Transverse colon (tissue), 4 donors: ENCODE measurements at regions not wholly inside any gene's neighbourhood (a gene's known extent, or its start where the extent isn't known, plus 50 kb on each side); places are given as distances from the start of the nearest gene placed in this dataset.

Experiments used
- DNase-seq: peaks from one replicate; pipeline ENCODE4 v3.0.0-alpha.2; 2019
- H3K27ac ChIP-seq, 4 donors: fragments of 200-600 bp; sonication (generic); 2 replicates each; pipeline ENCODE4 v1.5.1; 2016 to 2018; ENCODE audit warnings: inconsistent platforms in 4 of 4
- H3K27me3 ChIP-seq: fragments of 200-600 bp; sonication (generic); 2 replicates; pipeline ENCODE4 v1.5.1; 2017; ENCODE audit warnings: inconsistent platforms
- H3K36me3 ChIP-seq, 4 donors: fragments of 200-600 bp; sonication (generic); 2 replicates each; pipeline ENCODE4 v1.5.1; 2017 to 2019; ENCODE audit warnings: inconsistent platforms in 4 of 4
- H3K4me1 ChIP-seq, 4 donors: fragments of 200-600 bp; sonication (generic); 2 replicates each; pipeline ENCODE4 v1.5.1; 2017 to 2020; ENCODE audit warnings: inconsistent platforms in 4 of 4
- H3K4me3 ChIP-seq, 4 donors: fragments of 200-600 bp; sonication (generic); 1 replicate in 1 of 4; 2 replicates in 3 of 4; pipeline versions ENCODE4 v1.5.1 to v1.6.1; 2017 to 2019; ENCODE audit warnings: inconsistent platforms in 4 of 4
- H3K9me3 ChIP-seq, 2 donors: fragments of 200-600 bp; sonication (generic); 2 replicates each; pipeline ENCODE4 v1.5.1; 2017 to 2019; ENCODE audit warnings: inconsistent platforms in 2 of 2
- EP300 ChIP-seq: sonication (generic); formaldehyde crosslinking; IDR thresholded peaks from one replicate; pipeline ENCODE4 v1.6.1; 2017; ENCODE audit warnings: antibody characterized with exemption, low read depth
- POLR2A ChIP-seq: fragments of 450-650 bp; IDR thresholded peaks from one replicate; pipeline ENCODE4 v1.6.1; 2016; ENCODE audit warnings: antibody characterized with exemption, mild to moderate bottlenecking, moderate library complexity
- POLR2AphosphoS5 ChIP-seq, 3 donors: sonication (generic); formaldehyde crosslinking; IDR thresholded peaks; one replicate each; pipeline ENCODE4 v1.6.1; 2016; ENCODE audit warnings: antibody characterized with exemption in 3 of 3
- WGBS, 2 donors: methylation state at CpG; one replicate each; pipeline ENCODE4 v1.1.5; 2018; ENCODE audit warnings: low coverage in 1 of 2; 5-methylcytosine and 5-hydroxymethylcytosine counted together
- in situ Hi-C, 4 donors: fragments of 200-750 bp; cut with MboI; loops; one replicate each; pipeline versions ENCODE4 v1.15.0 to v1.15.1; 2017; ENCODE audit warnings: low sequenced_read_pairs in 3 of 4, low pct_ligation_motif_present in 1 of 4, low pct_unique_long_range_greater_than_20kb in 1 of 4
- intact Hi-C: fragments of 100-400 bp; cut with DNase I; formaldehyde crosslinking; loops from one replicate; pipeline ENCODE4 v1.15.1; 2023; ENCODE audit warnings: low total_unique reads
- TF ChIP-seq, protein P1 (sequence below), 5 experiments: fragments of 200-600 bp in 3 of 5; fragments of 450-650 bp in 2 of 5; sonication (generic) in 3 of 5; IDR thresholded peaks; 1 replicate in 2 of 5; 2 replicates in 3 of 5; pipeline ENCODE4 v1.5.1; 2016 to 2017; ENCODE audit warnings: antibody characterized with exemption in 5 of 5, inconsistent platforms in 3 of 5, mild to moderate bottlenecking in 2 of 5, moderate library complexity in 1 of 5

DNA sequence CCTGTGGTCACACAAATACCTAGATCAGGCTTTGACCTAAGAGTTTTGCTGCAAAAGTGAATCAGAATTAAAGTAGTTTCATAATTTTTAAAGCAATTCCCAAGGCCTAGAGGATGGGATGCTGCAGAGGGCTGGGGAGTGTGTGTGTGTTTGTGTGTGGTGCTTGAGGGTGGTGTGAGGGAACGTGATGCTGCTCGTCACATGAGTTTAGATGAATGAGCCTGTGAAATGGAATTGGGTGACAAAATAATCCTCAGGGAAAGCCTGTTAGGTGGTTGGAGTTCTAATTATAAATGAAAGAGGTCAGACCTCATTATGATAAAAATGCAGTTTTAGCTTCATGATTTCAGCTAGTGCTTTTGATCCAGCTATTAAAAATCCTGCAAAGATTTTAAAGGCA is 87.5 kb upstream of the TMEM170B start:
- no peaks in the 10 kb centered on the region for H3K36me3 ChIP-seq
- no peaks in the 10 kb centered on the region for H3K9me3 ChIP-seq
- no peaks in the 10 kb centered on the region for H3K27me3 ChIP-seq
- intact Hi-C loops (no loop called here), in situ Hi-C loops (no loop called here)
- no peak overlapping the region for H3K4me3 ChIP-seq
- no peak for DNase-seq
- TF ChIP-seq EP300: no peak
- TF ChIP-seq, protein P1, sequence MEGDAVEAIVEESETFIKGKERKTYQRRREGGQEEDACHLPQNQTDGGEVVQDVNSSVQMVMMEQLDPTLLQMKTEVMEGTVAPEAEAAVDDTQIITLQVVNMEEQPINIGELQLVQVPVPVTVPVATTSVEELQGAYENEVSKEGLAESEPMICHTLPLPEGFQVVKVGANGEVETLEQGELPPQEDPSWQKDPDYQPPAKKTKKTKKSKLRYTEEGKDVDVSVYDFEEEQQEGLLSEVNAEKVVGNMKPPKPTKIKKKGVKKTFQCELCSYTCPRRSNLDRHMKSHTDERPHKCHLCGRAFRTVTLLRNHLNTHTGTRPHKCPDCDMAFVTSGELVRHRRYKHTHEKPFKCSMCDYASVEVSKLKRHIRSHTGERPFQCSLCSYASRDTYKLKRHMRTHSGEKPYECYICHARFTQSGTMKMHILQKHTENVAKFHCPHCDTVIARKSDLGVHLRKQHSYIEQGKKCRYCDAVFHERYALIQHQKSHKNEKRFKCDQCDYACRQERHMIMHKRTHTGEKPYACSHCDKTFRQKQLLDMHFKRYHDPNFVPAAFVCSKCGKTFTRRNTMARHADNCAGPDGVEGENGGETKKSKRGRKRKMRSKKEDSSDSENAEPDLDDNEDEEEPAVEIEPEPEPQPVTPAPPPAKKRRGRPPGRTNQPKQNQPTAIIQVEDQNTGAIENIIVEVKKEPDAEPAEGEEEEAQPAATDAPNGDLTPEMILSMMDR (IDR thresholded peaks at IDR 0.05): no peak
- no peak for TF ChIP-seq POLR2A
- TF ChIP-seq POLR2AphosphoS5 (IDR thresholded peaks at IDR 0.05): no peak
- H3K27ac ChIP-seq: no peak overlapping the region
- H3K4me1 ChIP-seq: no peaks in the 10 kb centered on the region
- 45% methylated on average over 2 of the region's 2 CpGs; no CpG with 5 or more reads in 1 of the 2 donors for WGBS, 2 donors

DNA sequence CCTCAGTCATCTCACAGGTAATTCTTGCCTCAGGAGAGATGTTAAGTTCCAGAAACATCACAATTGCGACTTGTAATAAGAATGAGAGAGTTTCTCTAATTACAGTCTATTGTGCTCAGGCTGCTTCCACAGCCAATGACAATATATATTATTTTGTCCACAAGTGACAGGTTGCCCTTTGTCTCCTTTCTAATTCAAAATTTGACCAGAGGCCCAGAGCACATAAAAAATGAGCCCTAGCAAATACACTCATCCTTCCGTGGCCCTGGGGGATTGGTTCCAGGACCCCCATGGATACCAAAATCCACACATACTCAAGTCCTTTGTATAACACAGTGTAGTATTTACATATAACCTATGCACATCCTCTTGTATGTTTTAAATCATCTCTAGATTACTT is 88.1 kb upstream of the TMEM170B start:
- 85 to 88% methylated on average over 2 of the region's 2 CpGs for WGBS, 2 donors
- in situ Hi-C loops: no loop called here
- no peak for TF ChIP-seq EP300
- no peak for TF ChIP-seq POLR2A
- TF ChIP-seq, protein P1 (IDR thresholded peaks at IDR 0.05): no peak
- no peak for TF ChIP-seq POLR2AphosphoS5 (IDR thresholded peaks at IDR 0.05)

DNA sequence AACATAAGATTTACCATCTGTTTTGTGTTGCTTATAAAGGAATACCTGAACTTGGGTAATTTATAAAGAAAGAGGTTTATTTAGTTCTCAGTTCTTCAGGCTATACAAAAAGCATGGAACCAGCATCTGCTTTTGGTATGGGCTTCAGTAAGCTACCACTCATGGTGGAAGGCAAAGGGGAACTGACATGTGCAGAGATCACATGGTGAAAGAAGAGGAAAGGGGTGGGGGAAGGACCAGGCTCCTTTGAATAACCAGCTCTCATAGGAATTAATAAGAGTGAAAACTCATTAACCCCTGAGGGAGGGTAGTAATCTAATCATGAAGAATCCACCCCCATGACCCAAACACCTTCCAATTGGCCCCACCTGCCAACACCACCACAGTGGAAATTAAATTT is 89.5 kb upstream of the TMEM170B start:
- in situ Hi-C loops: no loop called here

More for the DNA sequence above, 88.1 kb upstream of the TMEM170B start:
- Histone ChIP-seq H3K9me3 (no peaks in the 10 kb centered on the region), H3K27ac (no peak overlapping the region), H3K36me3 (no peaks in the 10 kb centered on the region), H3K4me3 (no peak overlapping the region), H3K27me3 (no peaks in the 10 kb centered on the region), H3K4me1 (no peaks in the 10 kb centered on the region)
- intact Hi-C loops: no loop called here
- no peak for DNase-seq

DNA sequence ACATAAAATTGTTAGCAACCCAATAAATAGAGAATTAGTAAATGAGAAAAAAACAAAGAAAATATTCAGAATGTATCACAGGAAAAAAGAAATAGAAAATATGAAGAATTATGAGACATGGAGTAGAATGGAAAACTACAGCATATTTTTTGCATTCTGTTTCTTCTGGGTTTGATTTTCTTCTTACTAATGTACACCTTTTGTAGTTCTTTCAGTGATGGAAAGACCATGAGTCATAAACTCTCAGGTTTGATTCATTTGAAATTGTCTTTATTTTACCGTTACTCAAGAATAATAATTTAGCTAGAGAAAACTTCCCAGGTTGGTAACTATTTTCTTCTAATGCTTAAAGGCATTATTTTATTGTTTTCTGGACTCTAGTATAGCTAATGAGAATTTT is 90.3 kb upstream of the TMEM170B start:
- in situ Hi-C loops (no loop called here), intact Hi-C loops (no loop called here)
- no peak for DNase-seq
- no peaks in the 10 kb centered on the region for H3K9me3 ChIP-seq
- no peaks in the 10 kb centered on the region for H3K36me3 ChIP-seq
- no peak overlapping the region for H3K4me3 ChIP-seq
- WGBS, 2 donors: 75 to 90% methylated on average over 1 of the region's 1 CpG
- H3K27me3 ChIP-seq: no peaks in the 10 kb centered on the region
- TF ChIP-seq POLR2A: no peak
- TF ChIP-seq EP300: no peak
- no peak for TF ChIP-seq POLR2AphosphoS5 (IDR thresholded peaks at IDR 0.05)
- TF ChIP-seq, protein P1 (IDR thresholded peaks at IDR 0.05): no peak
- H3K4me1 ChIP-seq: peaks cover 0 to 2% (median 0%) of the 10 kb centered on the region in 4 donors
- H3K27ac ChIP-seq: no peak overlapping the region

More for the DNA sequence above, 89.5 kb upstream of the TMEM170B start:
- no peak for DNase-seq
- Histone ChIP-seq H3K27ac (no peak overlapping the region), H3K4me1 (no peaks in the 10 kb centered on the region), H3K27me3 (no peaks in the 10 kb centered on the region), H3K9me3 (no peaks in the 10 kb centered on the region), H3K36me3 (no peaks in the 10 kb centered on the region), H3K4me3 (no peak overlapping the region)
- no peak for TF ChIP-seq POLR2A
- TF ChIP-seq, protein P1 (IDR thresholded peaks at IDR 0.05): no peak
- no peak for TF ChIP-seq EP300
- TF ChIP-seq POLR2AphosphoS5 (IDR thresholded peaks at IDR 0.05): no peak
- intact Hi-C loops: no loop called here
